Ovary (tissue), 7 donors: ENCODE measurements at regions not wholly inside any gene's neighbourhood (a gene's known extent, or its start where the extent isn't known, plus 50 kb on each side); places are given as distances from the start of the nearest gene placed in this dataset.

Source experiments
- DNase-seq, 5 donors: peaks; one replicate each; pipeline ENCODE4 v3.0.0-alpha.2; 2019 to 2020
- H3K27ac ChIP-seq, 2 donors: fragments of 200-600 bp; one replicate each; pipeline versions ENCODE4 v1.5.1 to v1.8.0; 2019 to 2022
- H3K27me3 ChIP-seq: fragments of 200-600 bp; one replicate; pipeline ENCODE4 v1.8.0; 2022
- H3K36me3 ChIP-seq: fragments of 200-600 bp; sonication (generic); one replicate; pipeline ENCODE4 v1.5.1; 2019
- H3K4me1 ChIP-seq: one replicate; pipeline ENCODE4 v1.8.1; 2013; ENCODE audit warnings: mild to moderate bottlenecking, moderate library complexity; ENCODE audit not compliant: insufficient read depth
- H3K4me3 ChIP-seq: fragments of 200-600 bp; sonication (generic); one replicate; pipeline ENCODE4 v1.5.1; 2017
- H3K9me3 ChIP-seq, 2 donors: fragments of 200-600 bp in 1 of 2; sonication (generic) in 1 of 2; one replicate each; pipeline versions ENCODE4 v1.5.1 to v1.8.1; 2013 to 2019; ENCODE audit warnings: mild to moderate bottlenecking in 1 of 2, moderate library complexity in 1 of 2
- EP300 ChIP-seq: sonication (generic); formaldehyde crosslinking; IDR thresholded peaks from one replicate; pipeline ENCODE4 v1.6.1; 2017; ENCODE audit warnings: antibody characterized with exemption
- POLR2A ChIP-seq: fragments of 450-650 bp; IDR thresholded peaks from one replicate; pipeline ENCODE4 v1.6.1; 2017; ENCODE audit warnings: antibody characterized with exemption, mild to moderate bottlenecking, moderate library complexity
- WGBS, 3 donors: extraction: QIAGEN DNeasy Blood & Tissue Kit in 1 of 3; methylation state at CpG; one replicate each; pipeline versions ENCODE4 v1.1.5 to v1.1.7; 2013 to 2017; 5-methylcytosine and 5-hydroxymethylcytosine counted together
- intact Hi-C, 4 donors: fragments of 100-400 bp; cut with DNase I; formaldehyde crosslinking; loops; one replicate each; pipeline versions ENCODE4 v1.11.0 to v1.15.1; 2022 to 2023
- TF ChIP-seq, protein P1 (sequence below), 3 donors: fragments of 450-650 bp in 2 of 3; fragments of 200-600 bp in 1 of 3; IDR thresholded peaks; one replicate each; pipeline versions ENCODE4 v1.5.1 to v1.8.0; 2016 to 2022; ENCODE audit warnings: antibody characterized with exemption in 3 of 3, mild to moderate bottlenecking in 1 of 3
- donor health status: DM: no; HTN: no; CAD: no; lungs with moderate emphysema.
- donor health status: DM: no; HTN: no; CAD: no.
- donor health status: Bipolar disorder and iron deficiency.
- donor health status: DM: no; HTN: no; CAD: no.
- donor health status: DM: yes; HTN: yes; CAD: no.

DNA sequence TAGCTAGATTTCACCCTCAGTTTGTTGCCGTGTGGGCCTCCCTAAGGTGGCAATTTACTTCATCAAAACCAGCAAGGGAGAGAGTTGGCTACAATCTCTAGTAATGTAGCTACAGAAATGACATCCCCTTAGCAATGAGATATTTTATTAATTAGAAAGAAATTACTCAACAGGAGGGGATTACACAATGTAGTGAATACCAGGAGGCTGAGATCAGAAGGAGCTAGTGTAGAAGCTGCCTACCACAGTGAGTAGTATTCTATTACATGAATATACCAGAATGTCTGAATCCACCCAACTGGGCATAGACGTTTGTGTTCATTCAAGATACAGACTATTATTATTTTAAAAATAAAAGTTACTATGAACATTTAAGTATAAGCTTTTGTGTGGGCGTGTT, 868.2 kb upstream of the CXADR start:
- TF ChIP-seq POLR2A (no peak), EP300 (no peak)
- TF ChIP-seq, protein P1, sequence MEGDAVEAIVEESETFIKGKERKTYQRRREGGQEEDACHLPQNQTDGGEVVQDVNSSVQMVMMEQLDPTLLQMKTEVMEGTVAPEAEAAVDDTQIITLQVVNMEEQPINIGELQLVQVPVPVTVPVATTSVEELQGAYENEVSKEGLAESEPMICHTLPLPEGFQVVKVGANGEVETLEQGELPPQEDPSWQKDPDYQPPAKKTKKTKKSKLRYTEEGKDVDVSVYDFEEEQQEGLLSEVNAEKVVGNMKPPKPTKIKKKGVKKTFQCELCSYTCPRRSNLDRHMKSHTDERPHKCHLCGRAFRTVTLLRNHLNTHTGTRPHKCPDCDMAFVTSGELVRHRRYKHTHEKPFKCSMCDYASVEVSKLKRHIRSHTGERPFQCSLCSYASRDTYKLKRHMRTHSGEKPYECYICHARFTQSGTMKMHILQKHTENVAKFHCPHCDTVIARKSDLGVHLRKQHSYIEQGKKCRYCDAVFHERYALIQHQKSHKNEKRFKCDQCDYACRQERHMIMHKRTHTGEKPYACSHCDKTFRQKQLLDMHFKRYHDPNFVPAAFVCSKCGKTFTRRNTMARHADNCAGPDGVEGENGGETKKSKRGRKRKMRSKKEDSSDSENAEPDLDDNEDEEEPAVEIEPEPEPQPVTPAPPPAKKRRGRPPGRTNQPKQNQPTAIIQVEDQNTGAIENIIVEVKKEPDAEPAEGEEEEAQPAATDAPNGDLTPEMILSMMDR (IDR thresholded peaks at IDR 0.05) = no peak
- H3K4me1 ChIP-seq = peaks cover 1% of the 10 kb centered on the region
- 68 to 78% (median 73%) methylated on average over 3 of the region's 3 CpGs for WGBS, 3 donors
- H3K27me3 ChIP-seq = no peaks in the 10 kb centered on the region
- H3K36me3 ChIP-seq = no peaks in the 10 kb centered on the region
- no peak overlapping the region for H3K4me3 ChIP-seq
- H3K27ac ChIP-seq = no peak overlapping the region
- no peak for DNase-seq
- no peaks in the 10 kb centered on the region for H3K9me3 ChIP-seq
- intact Hi-C loops = no loop called here

DNA sequence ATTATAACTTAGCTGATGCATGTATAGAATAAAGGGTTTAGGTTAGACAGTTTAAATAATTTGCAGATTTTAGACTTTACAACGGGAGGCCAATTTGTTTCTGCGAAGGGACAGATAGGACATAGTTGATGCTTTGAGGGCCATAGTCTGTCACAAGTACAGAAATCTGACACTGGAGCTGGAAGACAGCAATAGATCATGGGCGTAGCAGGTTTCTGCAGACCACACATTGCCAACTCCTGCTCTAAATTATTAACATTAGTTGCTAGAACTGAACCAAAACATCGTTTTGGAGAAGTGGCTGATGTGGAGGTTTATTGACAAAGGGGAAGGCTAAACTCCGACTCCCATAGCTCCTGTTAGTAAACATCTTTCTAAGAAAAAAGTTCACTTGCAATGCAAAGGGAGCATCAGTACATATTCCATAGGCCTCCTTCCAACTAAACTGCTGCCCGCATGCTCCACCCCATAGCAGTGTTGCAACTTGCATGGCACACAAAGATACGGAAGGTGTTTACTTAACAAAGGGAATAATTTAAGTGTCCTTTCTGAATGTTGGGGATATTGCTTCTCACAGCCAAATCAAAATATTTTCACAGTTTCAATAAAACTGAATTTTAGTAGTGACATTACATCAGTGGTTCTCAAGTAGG, 862.0 kb upstream of the CXADR start:
- no peak overlapping the region for H3K4me3 ChIP-seq
- no peaks in the 10 kb centered on the region for H3K36me3 ChIP-seq
- H3K27ac ChIP-seq = no peak overlapping the region
- H3K27me3 ChIP-seq = no peaks in the 10 kb centered on the region
- DNase-seq = no peak
- intact Hi-C loops = no loop called here
- H3K4me1 ChIP-seq = peaks cover 1% of the 10 kb centered on the region
- WGBS, 3 donors = 73 to 83% (median 78%) methylated on average over 7 of the region's 7 CpGs
- TF ChIP-seq EP300 = no peak
- no peak for TF ChIP-seq POLR2A
- TF ChIP-seq, protein P1 (IDR thresholded peaks at IDR 0.05) = no peak
- no peaks in the 10 kb centered on the region for H3K9me3 ChIP-seq

- Histone ChIP-seq H3K36me3 (no peaks in the 10 kb centered on the region), H3K27ac (no peak overlapping the region), H3K4me3 (no peak overlapping the region), H3K4me1 (peaks cover 1% of the 10 kb centered on the region), H3K27me3 (no peaks in the 10 kb centered on the region), H3K9me3 (no peaks in the 10 kb centered on the region)
- 94 to 96% (median 95%) methylated on average over 3 of the region's 3 CpGs for WGBS, 3 donors
- intact Hi-C loops = no loop called here
- no peak for DNase-seq
- TF ChIP-seq, protein P1 (IDR thresholded peaks at IDR 0.05) = no peak
- no peak for TF ChIP-seq EP300
- TF ChIP-seq POLR2A = no peak
Observed at GRCh38 chr21:16651956-16652355, 860.9 kb upstream of the CXADR start.

- no peak for DNase-seq
- Histone ChIP-seq H3K36me3 (no peaks in the 10 kb centered on the region), H3K4me1 (no peaks in the 10 kb centered on the region), H3K9me3 (no peaks in the 10 kb centered on the region), H3K4me3 (no peak overlapping the region), H3K27me3 (no peaks in the 10 kb centered on the region), H3K27ac (no peak overlapping the region)
- 66 to 72% (median 69%) methylated on average over 2 of the region's 2 CpGs for WGBS, 3 donors
- TF ChIP-seq EP300 = no peak
- intact Hi-C loops = no loop called here
Observed at GRCh38 chr21:16663436-16663835, 849.4 kb upstream of the CXADR start.

DNA sequence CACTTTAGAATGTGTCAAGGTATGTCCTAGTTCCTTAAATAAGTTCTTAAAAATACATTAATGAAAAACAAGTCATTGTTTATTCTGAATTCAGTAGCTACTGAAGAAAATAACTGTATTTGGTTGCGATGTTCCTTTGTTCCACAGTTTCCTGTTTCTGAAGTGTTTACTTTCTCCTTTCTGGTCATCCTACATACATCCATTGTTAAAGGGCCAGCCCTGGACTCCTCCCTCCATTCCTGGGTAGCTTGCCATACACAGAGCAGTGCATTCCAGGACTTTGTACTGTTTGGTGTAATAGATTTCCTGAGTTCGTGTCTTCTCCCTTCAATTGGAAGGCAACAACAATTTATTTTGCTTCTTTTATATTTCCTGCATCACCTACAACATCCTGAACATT, 845.4 kb upstream of the CXADR start:
- no peaks in the 10 kb centered on the region for H3K27me3 ChIP-seq
- TF ChIP-seq, protein P1 (IDR thresholded peaks at IDR 0.05) = no peak
- no peak for TF ChIP-seq EP300
- TF ChIP-seq POLR2A = no peak
- intact Hi-C loops = no loop called here
- H3K27ac ChIP-seq = no peak overlapping the region
- 93 to 95% (median 94%) methylated on average over 2 of the region's 2 CpGs for WGBS, 3 donors
- H3K4me1 ChIP-seq = no peaks in the 10 kb centered on the region
- no peak overlapping the region for H3K4me3 ChIP-seq
- no peaks in the 10 kb centered on the region for H3K9me3 ChIP-seq
- DNase-seq = no peak
- H3K36me3 ChIP-seq = no peaks in the 10 kb centered on the region
